ENCODE measurements at regions not wholly inside any gene's neighbourhood (a gene's known extent, or its start where the extent isn't known, plus 50 kb on each side); places are given as distances from the start of the nearest gene placed in this dataset.

DNA sequence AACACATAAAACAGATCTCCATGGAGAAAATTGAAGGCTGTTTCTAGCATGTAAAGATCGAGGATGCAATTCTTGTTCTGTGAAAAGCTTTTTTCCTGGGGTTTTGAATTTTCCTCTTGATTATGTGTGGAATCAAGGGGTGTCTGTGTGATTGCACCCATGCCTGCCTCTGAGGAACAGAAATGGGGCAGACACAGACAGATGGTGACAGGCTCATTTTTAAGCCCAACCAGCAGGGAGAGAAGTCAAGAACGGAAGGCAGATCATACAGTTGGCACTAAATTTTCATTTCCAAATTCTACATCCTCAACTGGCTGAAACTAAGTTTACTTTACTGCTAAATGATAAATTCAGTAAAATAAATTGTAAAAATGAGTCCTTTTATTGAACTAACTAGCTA lies 1037.7 kb upstream of the KLHL29 start:
- TF ChIP-seq, protein P1, sequence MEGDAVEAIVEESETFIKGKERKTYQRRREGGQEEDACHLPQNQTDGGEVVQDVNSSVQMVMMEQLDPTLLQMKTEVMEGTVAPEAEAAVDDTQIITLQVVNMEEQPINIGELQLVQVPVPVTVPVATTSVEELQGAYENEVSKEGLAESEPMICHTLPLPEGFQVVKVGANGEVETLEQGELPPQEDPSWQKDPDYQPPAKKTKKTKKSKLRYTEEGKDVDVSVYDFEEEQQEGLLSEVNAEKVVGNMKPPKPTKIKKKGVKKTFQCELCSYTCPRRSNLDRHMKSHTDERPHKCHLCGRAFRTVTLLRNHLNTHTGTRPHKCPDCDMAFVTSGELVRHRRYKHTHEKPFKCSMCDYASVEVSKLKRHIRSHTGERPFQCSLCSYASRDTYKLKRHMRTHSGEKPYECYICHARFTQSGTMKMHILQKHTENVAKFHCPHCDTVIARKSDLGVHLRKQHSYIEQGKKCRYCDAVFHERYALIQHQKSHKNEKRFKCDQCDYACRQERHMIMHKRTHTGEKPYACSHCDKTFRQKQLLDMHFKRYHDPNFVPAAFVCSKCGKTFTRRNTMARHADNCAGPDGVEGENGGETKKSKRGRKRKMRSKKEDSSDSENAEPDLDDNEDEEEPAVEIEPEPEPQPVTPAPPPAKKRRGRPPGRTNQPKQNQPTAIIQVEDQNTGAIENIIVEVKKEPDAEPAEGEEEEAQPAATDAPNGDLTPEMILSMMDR (IDR thresholded peaks at IDR 0.05), result no peak
- no peak for DNase-seq
- H3K36me3 ChIP-seq (ENCODE audit: insufficient read depth in 1 of 2, low read depth in 1 of 2), result no peaks in the 10 kb centered on the region
- H3K27me3 ChIP-seq (ENCODE audit: insufficient read depth in 3 of 3, low read length in 2 of 3), result no peaks in the 10 kb centered on the region
- no peaks in the 10 kb centered on the region for H3K4me1 ChIP-seq
- no peaks in the 10 kb centered on the region for H3K9me3 ChIP-seq
- no peak overlapping the region for H3K4me3 ChIP-seq
- no peak for ATAC-seq
- intact Hi-C loops (cut with DNase I), result no loop called here
- no peak overlapping the region for H3K27ac ChIP-seq
- WGBS, 3 donors, result 51 to 59% (median 57%) methylated on average over 2 of the region's 2 CpGs

DNA sequence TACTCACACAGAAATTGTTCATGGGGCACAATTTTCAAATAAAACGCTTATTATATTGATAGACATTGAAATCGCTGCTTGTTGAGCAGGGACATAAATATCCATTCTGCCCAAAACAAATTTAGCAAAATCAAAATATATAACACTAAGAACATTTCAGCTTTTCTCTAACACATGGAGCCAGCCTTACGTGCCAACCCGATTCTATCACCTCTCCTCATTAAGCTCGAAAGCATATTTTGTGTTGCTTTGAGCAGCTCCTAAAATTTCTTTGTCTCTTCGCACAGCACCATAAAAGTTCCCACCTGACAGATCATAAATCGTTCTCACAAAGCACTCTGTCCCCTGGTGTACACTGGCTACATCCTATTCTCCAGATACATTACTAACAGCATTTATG lies 1034.4 kb upstream of the KLHL29 start:
- Histone ChIP-seq H3K4me3 (no peak overlapping the region), H3K27ac (no peak overlapping the region), H3K36me3 (ENCODE audit: insufficient read depth in 1 of 2, low read depth in 1 of 2) (no peaks in the 10 kb centered on the region), H3K9me3 (no peaks in the 10 kb centered on the region), H3K4me1 (no peaks in the 10 kb centered on the region), H3K27me3 (ENCODE audit: insufficient read depth in 3 of 3, low read length in 2 of 3) (no peaks in the 10 kb centered on the region)
- TF ChIP-seq, protein P1 (IDR thresholded peaks at IDR 0.05), result no peak
- WGBS, 3 donors, result 57 to 64% (median 61%) methylated on average over 7 of the region's 7 CpGs
- intact Hi-C loops (cut with DNase I), result no loop called here
- DNase-seq (no peak), ATAC-seq (no peak)

DNA sequence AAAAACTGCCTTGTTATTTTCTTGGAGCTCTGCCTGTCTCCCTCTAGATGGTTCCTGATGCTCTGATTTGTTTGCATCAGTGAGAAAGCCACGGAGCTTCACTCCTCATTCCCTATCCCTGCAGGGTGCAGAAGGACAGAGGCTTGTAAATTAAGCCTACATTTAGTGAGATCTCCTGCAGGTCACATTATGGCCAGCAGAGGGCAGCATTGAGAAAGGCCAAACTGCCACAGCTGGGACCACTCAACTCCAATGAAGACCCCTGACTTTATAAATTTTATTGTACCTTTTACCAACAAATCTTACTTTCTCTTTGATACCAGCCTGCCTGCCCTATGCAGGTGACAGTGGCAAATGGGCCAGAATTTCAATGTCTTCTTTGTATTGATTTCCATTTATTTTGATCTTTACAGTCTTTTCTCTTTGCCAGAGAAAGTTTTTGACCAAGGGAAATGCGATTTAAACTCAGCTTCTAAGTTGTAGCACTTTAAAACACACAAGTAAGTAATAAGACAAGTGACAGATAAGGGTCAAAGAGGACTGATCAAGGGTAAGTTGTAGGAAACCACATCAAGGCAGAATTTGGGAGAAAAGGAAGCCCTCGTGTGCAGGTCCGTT lies 1029.1 kb upstream of the KLHL29 start:
- no peak for ATAC-seq
- Histone ChIP-seq H3K27me3 (ENCODE audit: insufficient read depth in 3 of 3, low read length in 2 of 3) (no peaks in the 10 kb centered on the region), H3K27ac (no peak overlapping the region), H3K9me3 (no peaks in the 10 kb centered on the region), H3K4me1 (no peaks in the 10 kb centered on the region), H3K4me3 (no peak overlapping the region), H3K36me3 (ENCODE audit: insufficient read depth in 1 of 2, low read depth in 1 of 2) (no peaks in the 10 kb centered on the region)
- TF ChIP-seq, protein P1 (IDR thresholded peaks at IDR 0.05), result peak; percentile 65
- intact Hi-C loops (cut with DNase I), result no loop called here
- DNase-seq, result peak; percentile 38 to 61
- 61 to 65% (median 64%) methylated on average over 4 of the region's 4 CpGs for WGBS, 3 donors

DNA sequence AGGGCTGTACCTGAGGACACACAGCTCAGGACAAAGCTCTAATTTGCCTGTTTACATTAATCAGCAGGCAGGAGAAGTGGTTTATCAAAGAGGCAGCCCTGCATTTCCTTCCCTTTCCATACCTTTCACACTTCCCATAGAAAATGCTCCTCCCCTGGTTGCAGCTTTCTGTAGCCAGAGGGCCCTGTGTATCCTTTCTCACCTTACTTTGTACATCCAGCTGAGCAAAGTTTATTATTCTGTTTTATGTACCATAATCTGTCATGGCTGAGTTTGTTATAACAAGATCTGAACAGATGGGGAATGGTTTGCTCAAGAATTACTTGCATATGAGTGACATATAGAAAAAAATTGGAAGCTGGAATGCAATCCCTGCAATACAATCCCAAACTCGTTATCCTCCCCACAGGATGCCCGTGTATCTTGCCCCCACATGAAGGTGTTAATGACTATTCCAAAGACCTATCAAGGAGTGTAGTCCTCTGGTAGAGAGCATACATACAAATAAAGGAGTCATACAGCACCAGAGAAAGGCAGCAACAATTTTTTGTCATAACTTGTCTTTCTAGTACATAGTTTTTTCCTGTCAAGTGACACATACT lies 1025.8 kb upstream of the KLHL29 start:
- ATAC-seq, result no peak
- Histone ChIP-seq H3K4me3 (no peak overlapping the region), H3K9me3 (no peaks in the 10 kb centered on the region), H3K27ac (no peak overlapping the region), H3K4me1 (no peaks in the 10 kb centered on the region), H3K36me3 (ENCODE audit: insufficient read depth in 1 of 2, low read depth in 1 of 2) (no peaks in the 10 kb centered on the region), H3K27me3 (ENCODE audit: insufficient read depth in 3 of 3, low read length in 2 of 3) (no peaks in the 10 kb centered on the region)
- 23 to 35% (median 31%) methylated on average over 2 of the region's 2 CpGs for WGBS, 3 donors
- no peak for DNase-seq
- intact Hi-C loops (cut with DNase I), result no loop called here
- TF ChIP-seq, protein P1 (IDR thresholded peaks at IDR 0.05), result no peak

Measured in psoas muscle (tissue), 7 donors.